Stimulated activated CD4-positive, alpha-beta T cell treated with anti-CD3 and anti-CD28 coated beads, Interleukin-4, amount 100 ng/mL, for 4 hours (primary cell): ENCODE measurements at regions not wholly inside any gene's neighbourhood (a gene's known extent, or its start where the extent isn't known, plus 50 kb on each side); places are given as distances from the start of the nearest gene placed in this dataset.
"Not testable (repeated sequence)": the region's sequence is repeated elsewhere in the genome, so short reads cannot be mapped to it uniquely, and the experiment has no call there.

Source experiments
- DNase-seq, 2 experiments: peaks; one replicate each; pipeline ENCODE4 v3.0.0-alpha.2; 2020

DNA sequence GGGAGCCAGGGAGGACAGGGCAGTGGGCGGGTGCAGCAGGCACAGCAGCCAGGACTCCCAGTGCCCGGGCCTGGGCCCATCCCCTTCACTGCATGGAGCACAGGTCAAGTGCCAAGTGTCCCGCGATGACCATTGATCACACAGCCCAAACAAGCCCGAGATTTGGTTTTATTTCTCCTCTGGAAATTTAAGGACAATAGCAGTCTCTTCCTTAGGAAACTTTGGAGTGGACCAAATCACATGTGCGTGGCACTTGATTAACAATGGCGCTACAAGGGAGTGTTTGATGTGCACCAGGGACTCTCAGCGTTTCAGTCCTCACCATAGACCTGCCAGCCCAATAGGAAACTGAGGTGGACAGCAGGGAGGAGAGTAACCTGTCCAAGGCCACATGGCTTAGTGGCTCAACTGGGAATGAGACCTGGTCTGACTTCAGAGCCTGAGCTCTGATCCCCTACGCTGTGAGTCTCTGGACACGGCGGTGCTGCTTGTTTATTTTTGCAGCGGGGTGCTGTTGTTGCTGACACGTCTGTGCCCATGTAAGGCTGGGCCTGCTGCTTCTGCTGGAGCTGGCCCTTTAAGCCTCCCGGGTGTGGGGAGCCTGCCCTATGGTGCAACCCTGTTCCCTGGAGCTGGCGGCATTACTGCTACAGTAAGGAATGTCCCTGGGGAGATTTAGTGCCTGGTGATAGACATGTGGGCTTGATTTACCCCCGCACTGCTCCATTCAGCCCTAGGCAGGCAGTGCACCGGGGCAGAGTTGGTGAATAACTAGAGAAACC, 194.2 kb downstream of the INHBB start:
- DNase-seq: no peak

DNA sequence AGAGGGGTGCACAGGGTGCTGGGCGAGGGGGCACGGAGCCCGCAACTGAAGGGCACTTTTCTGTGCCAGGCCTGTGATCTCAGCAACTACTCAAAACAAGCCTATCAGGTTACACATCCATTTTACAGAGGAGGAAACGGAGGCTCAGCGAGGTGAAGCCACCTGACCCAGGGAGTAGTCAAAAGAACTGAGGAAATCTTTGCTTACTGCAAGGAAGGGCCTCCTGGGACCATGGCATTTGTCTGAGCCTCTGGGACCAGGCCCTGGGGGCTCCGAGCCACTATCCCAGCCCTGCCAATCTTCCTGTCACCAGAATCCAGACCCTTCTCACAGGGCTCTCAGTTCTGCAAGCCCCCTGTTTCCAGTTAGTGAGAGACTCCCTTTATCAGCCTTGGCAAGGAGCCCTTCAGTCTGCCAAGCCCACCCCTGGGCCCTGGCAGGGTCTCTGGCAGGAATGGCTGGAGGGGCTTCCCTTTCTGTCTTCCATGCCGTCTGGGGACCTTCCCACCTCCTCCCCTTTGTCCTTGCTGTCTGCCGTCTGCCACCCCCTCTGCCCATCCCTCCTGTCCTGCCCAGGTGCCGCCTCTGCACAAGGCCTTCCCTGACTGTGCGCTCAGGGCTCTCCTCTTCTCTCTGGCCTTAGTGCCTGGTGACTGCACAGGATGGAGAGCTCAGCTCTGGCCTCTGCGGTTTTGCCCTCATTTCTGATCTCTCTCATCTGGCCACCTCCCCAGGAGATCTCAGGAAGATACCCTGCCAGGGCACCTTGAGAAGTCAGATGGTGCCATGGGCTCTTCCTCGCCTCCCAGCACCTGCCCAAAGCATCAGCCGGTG, 194.7 kb upstream of the GLI2 start:
- no peak for DNase-seq

DNA sequence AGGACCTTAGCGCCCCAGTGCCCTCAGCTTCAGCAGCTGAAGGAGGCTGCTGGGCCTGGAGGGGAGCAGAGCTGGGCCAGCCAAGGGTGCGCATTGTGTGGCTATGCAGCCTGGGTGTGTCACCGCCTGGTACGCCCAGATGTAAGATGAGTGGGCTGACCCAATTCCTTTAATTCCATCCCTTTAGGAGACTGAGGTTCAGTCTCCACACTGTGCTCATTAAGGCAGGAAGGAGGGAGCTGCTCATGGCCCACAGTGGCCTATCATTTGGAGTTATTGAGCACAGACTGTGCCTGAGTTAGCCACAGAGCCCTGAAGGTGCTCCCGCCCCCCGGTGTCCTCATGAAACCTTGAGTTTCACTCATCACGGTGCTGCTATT, 194.1 kb upstream of the GLI2 start:
- DNase-seq: no peak

DNA sequence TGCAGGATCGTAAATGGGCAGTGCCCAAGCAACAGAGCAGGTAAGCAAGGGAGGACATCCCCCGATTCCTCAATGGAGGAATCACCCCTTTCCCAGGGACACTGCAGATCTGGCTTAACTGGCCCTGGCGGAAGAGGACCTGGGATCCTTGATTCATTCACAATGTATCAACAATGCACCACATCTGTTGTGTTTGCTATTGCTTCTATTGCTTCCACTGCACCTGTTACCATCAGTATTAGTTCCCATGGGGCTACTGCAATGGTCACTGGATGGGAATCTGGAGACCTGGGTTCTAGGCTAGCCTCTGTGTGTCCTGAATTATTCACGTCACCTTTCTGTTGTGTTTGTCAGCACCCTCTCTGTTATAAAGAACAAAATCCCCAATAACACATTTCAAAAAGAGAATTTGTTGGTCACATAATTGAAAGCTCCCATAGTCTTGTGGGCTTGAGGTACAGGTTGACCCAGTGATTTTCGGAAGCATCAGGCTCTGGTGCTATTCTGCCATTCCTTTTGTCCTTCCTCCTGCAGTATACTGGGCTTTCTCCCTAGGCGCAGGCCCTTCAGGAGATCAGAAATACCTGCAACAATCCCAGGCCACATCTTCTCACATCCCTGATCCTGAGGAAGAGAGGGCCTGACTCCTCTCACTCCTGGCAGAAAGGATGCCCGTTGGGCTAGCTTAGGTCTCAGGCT, 193.5 kb upstream of the GLI2 start:
- no peak for DNase-seq

DNA sequence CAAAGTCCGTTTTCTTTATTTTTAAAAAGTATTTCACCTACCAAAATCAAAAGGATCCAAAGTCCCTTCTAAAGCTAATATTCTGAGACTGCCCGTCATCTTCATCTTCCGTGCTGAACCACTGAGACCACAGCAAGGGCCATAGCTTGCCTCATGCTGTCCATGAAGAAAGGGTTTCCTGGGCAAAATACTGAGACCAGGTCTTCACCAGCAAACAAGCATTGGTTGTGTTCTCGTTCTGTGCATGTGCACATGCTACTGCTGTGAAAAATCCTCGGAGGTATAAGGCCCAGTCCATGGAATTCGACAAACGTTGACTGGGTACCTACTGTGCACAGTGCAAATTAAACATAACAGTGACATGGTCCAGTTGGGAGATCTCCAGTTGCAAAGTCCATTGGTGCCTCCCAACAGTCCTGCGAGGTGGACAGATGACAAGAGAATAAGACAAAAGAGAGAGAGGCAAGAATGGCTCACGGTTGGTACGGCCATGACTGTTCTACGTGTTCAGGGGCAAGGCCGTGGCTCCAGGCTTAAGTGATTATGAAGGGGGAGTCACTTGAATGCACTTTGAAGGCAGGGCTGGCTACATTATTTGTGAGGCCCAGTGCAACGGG, 192.6 kb upstream of the GLI2 start:
- DNase-seq: no peak

DNA sequence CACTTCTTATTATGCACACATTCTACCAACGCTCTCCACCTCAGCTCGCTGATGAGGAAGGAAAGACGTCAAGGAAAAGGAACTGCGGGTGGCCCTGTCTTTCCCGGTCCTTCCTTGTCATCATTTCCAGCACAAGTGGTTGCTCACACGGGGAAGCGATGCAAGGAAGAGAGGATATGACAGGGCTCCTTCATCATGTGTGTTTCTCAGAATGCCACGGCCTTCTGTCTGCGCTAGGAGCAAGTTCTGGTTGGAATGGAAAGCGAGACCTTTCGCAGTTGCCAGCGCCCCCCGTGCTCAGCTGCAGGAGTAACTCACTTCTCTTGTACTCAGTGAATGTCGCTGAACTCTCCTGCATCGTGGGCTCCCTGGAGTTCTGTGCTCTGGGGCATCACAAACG, 191.8 kb upstream of the GLI2 start:
- DNase-seq: no peak

DNA sequence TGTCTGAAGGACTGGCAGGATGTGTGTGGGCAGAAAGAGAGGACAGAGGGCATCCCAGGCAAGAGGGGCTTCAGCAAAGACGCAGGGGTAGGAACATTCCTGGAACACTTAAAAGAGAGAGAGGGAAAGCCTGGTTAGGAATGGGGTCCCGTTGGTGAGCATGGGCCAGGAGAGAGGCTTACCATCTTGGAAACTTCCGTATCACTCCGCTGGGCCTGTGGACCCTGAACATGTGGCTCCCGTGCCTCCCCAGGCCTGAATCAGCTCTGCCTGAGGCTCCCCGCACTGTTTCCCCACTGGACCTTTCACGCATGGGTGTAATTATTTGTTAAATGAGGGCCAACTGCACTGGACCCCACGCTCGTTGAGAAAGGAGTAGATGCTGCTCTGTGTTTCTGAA, 191.1 kb upstream of the GLI2 start:
- DNase-seq: no peak

DNA sequence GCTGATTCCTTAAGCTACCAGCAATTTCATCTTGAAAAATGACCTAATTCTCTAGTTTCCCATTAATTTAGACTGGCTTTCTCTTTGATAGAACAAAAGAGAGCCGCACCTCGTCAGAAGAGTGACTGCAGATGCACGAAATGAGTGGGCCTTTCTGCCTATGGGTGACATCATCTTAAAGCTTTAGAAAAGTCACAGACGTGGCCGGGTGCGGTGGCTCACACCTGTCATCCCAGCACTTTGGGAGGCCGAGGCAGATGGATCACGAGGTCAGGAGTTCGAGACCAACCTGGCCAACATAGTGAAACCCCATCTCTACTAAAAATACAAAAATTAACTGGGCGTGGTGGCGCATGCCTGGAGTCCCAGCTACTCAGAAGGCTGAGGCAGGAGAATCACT, 190.7 kb upstream of the GLI2 start:
- DNase-seq: not testable (repeated sequence)

DNA sequence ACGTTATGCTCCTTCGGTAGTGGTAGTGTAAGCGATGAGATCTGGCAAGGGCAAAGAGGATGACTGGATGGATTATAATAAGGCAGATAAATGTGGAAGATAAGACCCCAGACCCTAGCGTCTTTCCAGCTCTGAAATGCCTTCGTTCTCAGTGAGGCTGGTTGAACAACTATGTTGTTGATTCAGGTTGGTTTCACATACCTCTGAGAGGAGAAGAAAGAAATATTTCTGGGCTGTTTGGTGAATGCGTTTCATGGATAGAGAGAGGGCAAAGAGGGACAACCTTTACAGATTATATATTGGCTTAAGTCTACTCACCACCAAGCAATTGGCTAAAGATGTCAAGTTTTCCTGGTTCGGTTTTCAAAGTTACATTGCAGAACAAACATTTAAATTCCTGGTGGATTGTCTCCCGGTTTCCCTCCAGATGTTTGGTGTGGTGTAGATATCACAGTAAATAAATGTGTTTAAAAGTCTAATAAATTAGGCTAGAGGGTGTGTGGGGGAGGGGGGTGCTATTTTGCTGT, 190.1 kb upstream of the GLI2 start:
- DNase-seq: no peak

DNA sequence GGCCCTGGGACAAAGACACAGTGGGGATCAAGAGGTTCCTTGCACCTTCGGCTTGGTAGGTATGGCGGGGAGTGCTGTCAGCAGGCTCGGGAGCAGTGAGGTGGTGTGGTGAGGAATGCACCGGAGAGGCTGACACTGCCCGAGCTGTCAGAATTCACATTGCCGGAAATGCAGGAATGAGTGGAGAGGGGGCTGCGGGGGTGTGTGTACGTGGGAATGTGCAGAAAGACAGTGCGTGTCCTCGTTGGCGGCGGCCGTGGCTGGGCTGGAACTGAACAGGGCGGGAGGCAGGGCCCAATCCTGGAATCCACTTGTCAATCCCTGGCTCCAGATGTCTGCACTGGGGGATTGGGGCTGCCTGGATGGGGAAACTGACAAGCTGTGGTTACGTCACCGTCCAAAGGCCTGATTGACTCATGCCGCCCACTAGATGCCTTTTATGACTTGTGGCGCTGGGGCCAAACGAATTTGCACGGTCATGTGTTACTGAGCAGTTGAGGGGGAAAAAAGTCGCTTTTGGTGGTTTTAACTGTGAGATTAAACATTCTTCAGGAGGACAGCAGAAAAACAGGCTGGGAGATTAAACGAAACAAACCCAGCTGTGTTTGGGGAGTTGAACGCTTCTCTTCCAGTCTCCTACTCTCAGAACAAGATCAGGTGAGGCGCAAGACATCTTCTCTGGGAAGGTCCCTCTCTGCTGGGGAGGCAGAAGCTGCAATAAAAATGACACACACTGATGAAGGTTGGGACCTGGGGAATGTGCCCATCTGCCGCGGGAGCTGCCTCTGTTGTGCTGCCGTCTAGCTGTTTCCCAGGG, 189.4 kb upstream of the GLI2 start:
- DNase-seq: no peak

DNA sequence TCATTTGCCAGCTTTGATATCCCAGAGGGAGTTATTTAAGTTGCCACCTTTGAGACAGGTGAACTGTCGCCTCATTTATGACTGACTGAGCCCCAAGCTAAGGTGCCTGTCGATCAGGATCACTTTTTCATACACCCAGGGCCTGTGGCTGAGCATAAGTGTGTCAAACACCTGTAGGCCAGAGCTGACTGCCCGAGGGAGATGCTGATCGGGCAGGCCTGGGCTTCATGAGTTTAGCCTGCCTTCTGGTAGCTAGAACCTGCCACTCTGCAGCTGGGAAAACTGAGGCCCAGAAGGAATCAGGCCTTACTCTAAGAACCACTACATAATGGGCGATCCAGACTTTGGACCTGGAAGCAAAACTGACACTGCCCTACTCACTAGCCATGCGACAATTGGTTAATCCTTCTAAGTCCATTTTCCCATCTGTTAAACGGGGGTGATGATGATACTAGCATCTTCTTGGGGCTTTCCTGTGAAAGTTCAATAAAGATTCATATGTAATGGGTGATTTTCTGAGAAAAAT, 188.7 kb upstream of the GLI2 start:
- DNase-seq: no peak

DNA sequence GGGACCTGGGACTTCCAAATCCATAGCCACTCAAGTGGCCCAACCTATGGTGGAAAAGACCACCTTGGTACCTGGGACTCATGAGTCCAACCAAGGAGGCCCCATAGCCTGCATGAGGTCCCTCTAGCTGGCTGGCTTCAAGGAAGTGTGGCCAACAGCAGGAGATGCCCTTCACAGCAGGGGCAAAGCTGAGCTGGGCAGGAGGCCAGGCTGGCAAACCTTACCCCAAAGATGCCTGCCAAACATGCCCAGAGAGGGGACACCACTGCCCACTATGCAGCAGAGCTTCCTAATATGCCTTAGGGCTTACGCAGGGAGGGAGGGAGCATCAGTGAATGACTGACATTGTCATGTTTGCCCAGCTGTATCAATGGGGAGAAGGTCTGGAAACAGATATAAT, 188.0 kb upstream of the GLI2 start:
- DNase-seq: no peak

DNA sequence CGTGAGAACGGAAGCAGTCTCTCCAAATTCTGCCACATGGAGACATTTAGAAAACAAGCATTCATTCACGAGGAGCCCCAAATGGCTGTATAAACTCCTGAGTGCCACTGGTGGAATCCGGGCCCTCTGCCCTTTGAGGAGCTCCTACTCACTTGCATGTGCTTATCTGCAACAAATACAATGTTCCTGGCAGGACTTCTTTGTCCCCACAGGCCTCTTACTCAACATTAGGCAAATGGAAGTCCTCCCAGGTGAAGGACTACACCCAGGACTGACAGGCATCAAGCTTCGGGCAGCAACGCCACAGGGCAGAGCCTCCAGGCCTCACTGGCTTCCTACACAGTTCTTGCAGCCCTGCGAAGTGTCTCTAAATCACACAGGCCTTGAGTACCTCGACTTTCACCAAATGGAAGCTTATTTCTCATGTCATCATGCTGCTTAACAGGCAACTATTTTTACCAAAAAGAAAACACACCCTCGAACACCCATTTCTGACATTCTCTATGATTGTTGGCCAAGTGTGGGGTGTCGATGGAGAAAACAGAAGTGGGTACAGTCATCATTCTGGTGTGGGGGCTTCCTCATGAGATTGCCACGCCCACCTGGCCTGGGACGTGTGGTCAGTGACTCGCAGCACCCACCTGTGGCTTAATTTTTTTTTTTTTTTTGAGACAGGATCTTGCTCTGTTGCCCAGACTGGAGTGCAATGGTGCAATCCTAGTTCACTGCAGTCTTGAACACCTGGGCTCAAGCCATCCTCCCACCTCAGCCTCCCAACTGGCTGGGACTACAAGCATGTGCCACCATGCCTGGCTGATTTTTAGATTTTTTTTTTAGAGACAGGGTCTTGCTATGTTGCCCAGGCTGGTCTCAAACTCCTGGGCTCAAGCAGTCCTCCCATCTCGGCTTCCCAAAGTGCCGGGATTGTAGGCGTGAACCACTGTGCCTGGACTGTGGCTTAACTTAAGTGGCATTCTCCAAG, 186.8 kb upstream of the GLI2 start:
- DNase-seq: no peak

DNA sequence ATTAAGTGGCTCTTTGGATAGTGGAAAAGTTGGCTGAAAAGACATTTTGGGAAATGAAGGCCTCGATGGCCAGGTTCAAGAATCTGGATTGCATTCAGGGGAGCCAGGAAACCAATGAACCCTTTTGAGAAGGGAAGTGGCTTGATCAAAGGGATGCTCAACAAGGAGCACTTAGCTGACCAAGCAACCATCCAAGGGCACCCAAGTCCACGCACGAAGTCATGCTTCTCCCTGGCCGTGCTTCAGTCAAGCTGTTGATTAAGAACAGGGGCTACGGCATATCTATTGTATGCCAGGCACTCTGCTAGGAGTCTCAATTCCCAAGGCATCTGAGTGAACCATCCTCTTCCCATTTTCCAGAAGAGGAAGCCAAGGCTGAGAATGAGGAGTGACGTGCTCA, 185.8 kb upstream of the GLI2 start:
- DNase-seq: no peak

DNA sequence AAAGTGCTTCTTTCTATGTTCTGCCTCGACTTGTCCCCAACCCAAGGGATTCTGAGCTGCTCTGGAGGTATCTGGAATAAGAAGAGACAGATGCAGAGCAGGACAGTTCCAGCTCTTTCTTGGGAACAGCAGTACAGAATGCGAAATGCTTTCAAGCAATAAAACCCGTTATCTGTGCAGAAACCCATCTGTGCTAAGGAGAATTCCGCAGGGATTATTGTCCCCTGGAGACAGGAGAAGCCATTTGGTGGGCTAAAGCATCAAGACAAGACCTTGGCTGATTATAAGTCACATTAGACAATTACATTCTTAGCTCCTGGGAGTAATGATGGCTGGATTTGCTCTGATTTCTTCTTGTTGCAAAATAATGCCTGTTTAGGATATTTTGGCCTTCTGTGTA, 185.4 kb upstream of the GLI2 start:
- DNase-seq: no peak

DNA sequence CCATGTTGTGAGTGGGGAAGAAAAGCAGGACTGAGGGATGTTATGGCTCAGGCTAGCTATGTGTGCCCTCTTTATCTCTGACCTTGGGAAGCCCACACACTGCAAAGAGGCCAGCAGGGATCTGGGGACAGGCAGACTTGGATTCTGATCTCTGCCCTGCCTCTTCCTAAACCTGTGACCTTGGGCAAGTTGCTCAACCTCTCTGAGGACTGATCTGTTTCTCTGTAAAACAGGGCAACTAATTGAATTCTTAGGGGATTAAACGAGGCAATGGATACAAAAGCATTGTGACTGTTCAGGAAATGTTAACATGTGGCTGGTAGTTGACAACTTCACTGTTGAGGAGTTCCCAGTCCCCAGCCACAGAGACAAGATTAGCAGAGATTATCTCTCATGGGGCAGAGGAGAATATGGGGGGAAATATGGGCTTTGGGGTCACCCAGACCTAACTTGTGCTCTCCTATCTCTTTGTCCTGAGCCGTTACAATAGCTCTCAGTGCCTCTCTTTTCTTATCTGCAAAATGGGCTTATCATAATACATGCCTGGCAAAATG, 184.7 kb upstream of the GLI2 start:
- DNase-seq: no peak

DNA sequence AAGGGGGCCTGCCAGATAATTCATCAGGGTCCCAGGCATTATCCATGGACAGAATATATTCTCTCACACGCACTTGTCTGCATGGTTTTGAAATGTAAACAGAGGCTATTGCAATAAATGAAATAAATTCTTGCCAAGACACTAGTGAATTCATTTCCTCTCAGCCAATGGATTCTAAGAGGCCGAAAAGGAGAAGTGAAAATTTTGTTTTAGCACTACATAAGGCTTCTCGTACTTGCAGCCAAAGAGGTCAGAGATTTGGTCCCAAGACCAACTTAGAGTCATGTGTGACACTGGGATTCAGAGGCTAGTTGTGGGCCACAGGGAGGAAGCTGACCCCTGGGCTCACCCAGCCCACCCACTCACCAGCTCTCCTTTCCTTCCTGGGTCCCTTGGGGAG, 184.1 kb upstream of the GLI2 start:
- DNase-seq: no peak

DNA sequence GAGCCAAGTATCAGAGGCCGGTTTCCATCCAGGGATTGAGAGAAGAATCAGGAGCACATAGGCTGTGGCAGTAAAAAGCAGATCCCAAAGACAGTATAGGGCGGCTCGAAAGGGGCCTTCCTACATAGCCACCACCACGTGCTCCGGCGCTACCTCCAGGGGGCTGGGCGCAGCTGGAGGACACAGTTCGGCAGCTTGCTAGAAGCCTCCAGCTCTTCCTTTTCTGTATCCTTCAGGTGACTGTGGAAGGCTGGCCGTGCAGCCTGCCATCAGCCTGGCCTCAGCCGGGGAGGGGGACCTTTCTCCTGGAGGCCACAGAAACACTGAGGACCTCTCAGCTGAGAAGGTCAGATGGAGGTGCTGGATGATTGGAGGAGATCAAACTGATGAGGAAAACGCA, 183.6 kb upstream of the GLI2 start:
- no peak for DNase-seq

DNA sequence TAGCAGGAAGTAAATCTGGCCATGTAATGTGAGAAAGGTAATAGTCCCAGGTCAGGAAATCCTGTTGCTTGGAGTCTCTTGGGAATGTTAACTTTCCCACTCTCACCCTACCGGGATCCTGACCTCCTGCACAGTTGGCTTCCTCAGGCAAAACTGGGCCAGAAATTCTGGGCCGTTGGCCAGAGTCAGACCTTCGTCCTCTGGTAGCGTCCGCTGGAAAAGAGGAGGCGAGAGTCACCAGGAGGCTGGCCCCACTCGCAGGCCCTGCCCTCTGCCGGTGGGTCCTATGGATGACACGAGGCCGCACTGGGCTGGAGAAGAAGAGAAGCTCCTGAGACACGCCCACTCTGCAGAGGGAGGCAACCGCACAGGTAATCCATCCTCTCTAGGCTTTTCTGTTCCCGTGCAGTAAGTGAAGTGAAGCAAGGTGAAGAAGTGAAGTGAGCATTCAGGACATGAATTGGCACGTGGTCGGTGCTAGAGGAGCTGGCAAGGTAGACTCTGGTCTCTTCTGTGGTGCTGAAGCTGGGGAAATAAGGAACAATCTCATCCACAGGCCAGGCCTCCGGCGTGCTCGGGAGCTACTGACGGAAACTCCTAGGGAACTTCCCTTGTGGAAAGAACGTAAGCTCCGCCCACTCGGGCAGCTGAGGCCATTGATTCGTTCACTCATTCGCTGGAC, 182.7 kb upstream of the GLI2 start:
- no peak for DNase-seq

DNA sequence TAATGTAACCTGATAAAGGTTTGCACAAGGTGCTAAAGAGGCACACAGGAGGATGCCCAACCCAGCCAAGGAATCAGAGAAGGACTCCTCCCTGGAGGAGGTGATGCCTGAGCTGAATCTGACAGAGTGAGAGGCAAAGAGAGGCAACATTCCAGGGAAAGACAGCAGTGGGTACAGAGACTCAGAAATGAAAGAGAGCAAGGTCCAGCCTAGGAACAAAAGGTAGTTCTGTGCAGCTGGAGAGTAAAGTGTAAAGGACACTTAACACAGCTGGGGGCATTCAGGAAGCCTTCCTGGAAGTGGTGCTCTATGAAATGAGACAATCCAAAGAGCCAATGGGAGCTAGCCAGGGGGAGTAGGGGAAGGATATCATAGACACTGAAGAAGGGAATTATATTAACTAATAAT, 181.0 kb upstream of the GLI2 start:
- DNase-seq: no peak
